KG1 (cell line): ENCODE measurements at regions not wholly inside any gene's neighbourhood (a gene's known extent, or its start where the extent isn't known, plus 50 kb on each side); places are given as distances from the start of the nearest gene placed in this dataset.

Experiments used
- DNase-seq: peaks from one replicate; lab custom pipeline; 2025; lab: John Stamatoyannopoulos, UW

- no peak for DNase-seq
These were observed 297.3 kb downstream of the DHX15 start for GRCh38 chr4:24287096-24287495.

- DNase-seq, result no peak
These were observed 298.6 kb downstream of the DHX15 start for GRCh38 chr4:24285759-24286158.

- no peak for DNase-seq
These were observed 301.9 kb downstream of the DHX15 start for GRCh38 chr4:24282446-24282845.

GRCh38 chr4:24279911-24280375, 304.4 kb downstream of the DHX15 start:
- DNase-seq, result no peak

- DNase-seq, result no peak
These were observed 304.9 kb downstream of the DHX15 start for GRCh38 chr4:24279469-24279868.

GRCh38 chr4:24278693-24279092, 305.7 kb downstream of the DHX15 start:
- no peak for DNase-seq

GRCh38 chr4:24274381-24274941, 309.9 kb downstream of the DHX15 start:
- no peak for DNase-seq

GRCh38 chr4:24273136-24273535, 311.2 kb downstream of the DHX15 start:
- no peak for DNase-seq

GRCh38 chr4:24266951-24267722, 317.2 kb downstream of the DHX15 start:
- no peak for DNase-seq

- no peak for DNase-seq
These were observed 318.4 kb downstream of the DHX15 start for GRCh38 chr4:24265989-24266388.

- DNase-seq, result no peak
These were observed 321.7 kb downstream of the DHX15 start for GRCh38 chr4:24262616-24263015.

- DNase-seq, result no peak
These were observed 322.3 kb downstream of the DHX15 start for GRCh38 chr4:24262084-24262483.

- DNase-seq, result no peak
These were observed 323.3 kb downstream of the DHX15 start for GRCh38 chr4:24260923-24261564.

GRCh38 chr4:24260133-24260715, 324.1 kb downstream of the DHX15 start:
- DNase-seq, result no peak

- no peak for DNase-seq
These were observed 327.8 kb downstream of the DHX15 start for GRCh38 chr4:24256547-24256946.

- DNase-seq, result no peak
These were observed 328.3 kb downstream of the DHX15 start for GRCh38 chr4:24256066-24256465.

- DNase-seq, result no peak
These were observed 332.2 kb downstream of the DHX15 start for GRCh38 chr4:24252121-24252520.

- no peak for DNase-seq
These were observed 332.8 kb downstream of the DHX15 start for GRCh38 chr4:24251589-24251988.

- DNase-seq, result no peak
These were observed 334.4 kb downstream of the DHX15 start for GRCh38 chr4:24249972-24250371.

- no peak for DNase-seq
These were observed 335.4 kb downstream of the DHX15 start for GRCh38 chr4:24248674-24249630.

GRCh38 chr4:24245491-24245820, 338.9 kb downstream of the DHX15 start:
- DNase-seq, result no peak
